ENCODE measurements at regions not wholly inside any gene's neighbourhood (a gene's known extent, or its start where the extent isn't known, plus 50 kb on each side); places are given as distances from the start of the nearest gene placed in this dataset.
A peak's percentile ranks its signal among the peaks of the same experiment; 100 is the strongest.

GRCh38 chr9:81758123-81758797 lies 68.9 kb upstream of the TLE1 start:
- no peak overlapping the region for H3K4me3 ChIP-seq (ENCODE audit: low read depth, low read length)

GRCh38 chr9:81759680-81760215 lies 70.4 kb upstream of the TLE1 start:
- DNase-seq (ENCODE audit: low read depth) = peak; percentile 15
- TF ChIP-seq CTCF (IDR thresholded peaks at IDR 0.05; ENCODE audit: control insufficient read depth, extremely low read depth, insufficient read depth) = no peak
- H3K4me3 ChIP-seq (ENCODE audit: low read depth, low read length) = no peak overlapping the region

More at GRCh38 chr9:81758123-81758797, 68.9 kb upstream of the TLE1 start:
- DNase-seq (ENCODE audit: low read depth) = no peak
- no peak for TF ChIP-seq CTCF (IDR thresholded peaks at IDR 0.05; ENCODE audit: control insufficient read depth, extremely low read depth, insufficient read depth)

GRCh38 chr9:81767921-81768320 lies 78.6 kb upstream of the TLE1 start:
- no peak for DNase-seq (ENCODE audit: low read depth)
- no peak for TF ChIP-seq CTCF (IDR thresholded peaks at IDR 0.05; ENCODE audit: control insufficient read depth, extremely low read depth, insufficient read depth)
- no peak overlapping the region for H3K4me3 ChIP-seq (ENCODE audit: low read depth, low read length)

GRCh38 chr9:81771571-81771970 lies 82.2 kb upstream of the TLE1 start:
- TF ChIP-seq CTCF (IDR thresholded peaks at IDR 0.05; ENCODE audit: control insufficient read depth, extremely low read depth, insufficient read depth) = no peak
- no peak overlapping the region for H3K4me3 ChIP-seq (ENCODE audit: low read depth, low read length)
- DNase-seq (ENCODE audit: low read depth) = no peak

- H3K4me3 ChIP-seq (ENCODE audit: low read depth, low read length) = no peak overlapping the region
- no peak for TF ChIP-seq CTCF (IDR thresholded peaks at IDR 0.05; ENCODE audit: control insufficient read depth, extremely low read depth, insufficient read depth)
- no peak for DNase-seq (ENCODE audit: low read depth)
These were observed 82.8 kb upstream of the TLE1 start for GRCh38 chr9:81772144-81772543.

- no peak overlapping the region for H3K4me3 ChIP-seq (ENCODE audit: low read depth, low read length)
- TF ChIP-seq CTCF (IDR thresholded peaks at IDR 0.05; ENCODE audit: control insufficient read depth, extremely low read depth, insufficient read depth) = no peak
- DNase-seq (ENCODE audit: low read depth) = no peak
These were observed 87.0 kb upstream of the TLE1 start for GRCh38 chr9:81776390-81776789.

GRCh38 chr9:81776834-81777233 lies 87.5 kb upstream of the TLE1 start:
- DNase-seq (ENCODE audit: low read depth) = no peak

More at GRCh38 chr9:81776834-81777233, 87.5 kb upstream of the TLE1 start:
- TF ChIP-seq CTCF (IDR thresholded peaks at IDR 0.05; ENCODE audit: control insufficient read depth, extremely low read depth, insufficient read depth) = no peak
- no peak overlapping the region for H3K4me3 ChIP-seq (ENCODE audit: low read depth, low read length)

Data from LNCaP clone FGC (cell line).